GM12865 (cell line): ENCODE measurements at regions not wholly inside any gene's neighbourhood (a gene's known extent, or its start where the extent isn't known, plus 50 kb on each side); places are given as distances from the start of the nearest gene placed in this dataset.

Experiments used
- DNase-seq: peaks from one replicate; pipeline ENCODE4 v3.0.0; 2010; ENCODE audit warnings: low read depth
- H3K4me3 ChIP-seq: 2 replicates; pipeline ENCODE4 v1.5.1; 2011; ENCODE audit warnings: mild to moderate bottlenecking, low read depth, low read length, control low read depth
- TF ChIP-seq, protein P1 (sequence below): IDR thresholded peaks from 2 replicates; pipeline ENCODE4 v1.5.1; 2011; ENCODE audit warnings: low read length, control low read depth, low read depth, inconsistent platforms; ENCODE audit not compliant: insufficient read depth; ENCODE audit errors: missing control alignments

DNA sequence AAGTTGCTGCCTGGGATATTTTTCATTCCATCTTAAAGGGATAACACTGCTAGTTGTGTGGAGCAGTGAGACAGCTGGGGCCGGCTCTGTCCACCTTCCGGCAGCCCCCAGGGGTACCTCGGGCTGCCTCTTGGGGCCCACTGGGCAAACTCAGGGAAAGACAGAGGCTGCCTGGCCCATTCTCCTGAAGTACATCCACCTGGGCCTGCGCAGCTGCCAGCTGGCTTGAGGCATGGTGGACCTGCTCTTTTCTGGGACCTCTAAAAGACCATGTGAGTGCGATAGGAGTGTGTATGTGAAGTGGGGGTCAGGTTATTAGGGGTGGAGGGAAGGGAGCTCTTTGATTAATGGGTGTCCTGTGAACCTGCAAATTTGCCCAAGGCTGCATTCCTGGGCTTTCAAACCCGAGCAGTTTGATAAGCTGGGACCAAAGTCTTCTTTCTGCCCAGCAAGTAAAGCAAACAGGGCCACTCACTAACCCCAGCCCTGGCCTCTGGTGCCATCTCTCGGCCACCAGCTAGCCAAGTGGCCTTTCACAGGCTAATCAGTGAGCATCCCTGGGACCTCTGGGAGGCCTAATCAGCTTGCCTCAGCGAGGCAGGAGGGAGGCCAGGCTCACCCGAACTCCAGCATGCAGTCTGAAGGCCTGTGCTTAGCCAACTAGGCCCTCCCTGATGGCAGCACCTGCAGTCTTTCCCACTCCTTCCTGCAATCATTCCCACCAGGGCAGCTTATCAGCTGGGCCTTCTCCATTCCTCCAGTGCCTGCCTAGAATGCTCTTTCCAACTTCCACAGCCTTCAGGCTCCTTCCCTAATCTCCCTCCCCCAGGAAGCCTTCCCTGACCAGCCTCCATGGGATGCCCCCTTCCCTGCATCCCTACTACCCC lies 954.7 kb upstream of the ZNF722 start:
- no peak overlapping the region for H3K4me3 ChIP-seq

GRCh38 chr7:63044721-63045120 lies 953.9 kb upstream of the ZNF722 start:
- DNase-seq, result no peak
- TF ChIP-seq, protein P1, sequence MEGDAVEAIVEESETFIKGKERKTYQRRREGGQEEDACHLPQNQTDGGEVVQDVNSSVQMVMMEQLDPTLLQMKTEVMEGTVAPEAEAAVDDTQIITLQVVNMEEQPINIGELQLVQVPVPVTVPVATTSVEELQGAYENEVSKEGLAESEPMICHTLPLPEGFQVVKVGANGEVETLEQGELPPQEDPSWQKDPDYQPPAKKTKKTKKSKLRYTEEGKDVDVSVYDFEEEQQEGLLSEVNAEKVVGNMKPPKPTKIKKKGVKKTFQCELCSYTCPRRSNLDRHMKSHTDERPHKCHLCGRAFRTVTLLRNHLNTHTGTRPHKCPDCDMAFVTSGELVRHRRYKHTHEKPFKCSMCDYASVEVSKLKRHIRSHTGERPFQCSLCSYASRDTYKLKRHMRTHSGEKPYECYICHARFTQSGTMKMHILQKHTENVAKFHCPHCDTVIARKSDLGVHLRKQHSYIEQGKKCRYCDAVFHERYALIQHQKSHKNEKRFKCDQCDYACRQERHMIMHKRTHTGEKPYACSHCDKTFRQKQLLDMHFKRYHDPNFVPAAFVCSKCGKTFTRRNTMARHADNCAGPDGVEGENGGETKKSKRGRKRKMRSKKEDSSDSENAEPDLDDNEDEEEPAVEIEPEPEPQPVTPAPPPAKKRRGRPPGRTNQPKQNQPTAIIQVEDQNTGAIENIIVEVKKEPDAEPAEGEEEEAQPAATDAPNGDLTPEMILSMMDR, result no peak
- no peak overlapping the region for H3K4me3 ChIP-seq

More for the DNA sequence above, 954.7 kb upstream of the ZNF722 start:
- no peak for DNase-seq
- TF ChIP-seq, protein P1, result no peak

DNA sequence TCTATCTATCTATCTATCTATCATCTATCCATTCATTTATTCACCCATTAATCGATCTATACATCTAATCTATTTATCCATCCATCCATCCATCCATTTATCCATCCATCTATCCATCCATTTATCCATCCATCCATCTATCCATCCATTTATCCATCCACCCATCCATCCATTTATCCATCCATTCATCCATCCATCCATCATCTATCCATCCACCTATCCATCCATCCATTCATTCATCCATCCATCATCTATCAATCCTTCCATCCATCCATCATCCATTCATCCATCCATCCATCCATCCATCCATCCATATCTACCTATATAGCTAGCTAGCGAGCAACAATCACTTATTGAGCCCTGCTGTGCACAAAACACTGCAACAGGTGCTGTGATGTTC lies 953.1 kb upstream of the ZNF722 start:
- H3K4me3 ChIP-seq, result no peak overlapping the region
- TF ChIP-seq, protein P1, result no peak
- DNase-seq, result no peak

GRCh38 chr7:63046612-63047011 lies 952.0 kb upstream of the ZNF722 start:
- TF ChIP-seq, protein P1, result no peak
- no peak overlapping the region for H3K4me3 ChIP-seq
- DNase-seq, result no peak

GRCh38 chr7:63047061-63047460 lies 951.6 kb upstream of the ZNF722 start:
- H3K4me3 ChIP-seq, result no peak overlapping the region
- no peak for DNase-seq
- TF ChIP-seq, protein P1, result no peak

DNA sequence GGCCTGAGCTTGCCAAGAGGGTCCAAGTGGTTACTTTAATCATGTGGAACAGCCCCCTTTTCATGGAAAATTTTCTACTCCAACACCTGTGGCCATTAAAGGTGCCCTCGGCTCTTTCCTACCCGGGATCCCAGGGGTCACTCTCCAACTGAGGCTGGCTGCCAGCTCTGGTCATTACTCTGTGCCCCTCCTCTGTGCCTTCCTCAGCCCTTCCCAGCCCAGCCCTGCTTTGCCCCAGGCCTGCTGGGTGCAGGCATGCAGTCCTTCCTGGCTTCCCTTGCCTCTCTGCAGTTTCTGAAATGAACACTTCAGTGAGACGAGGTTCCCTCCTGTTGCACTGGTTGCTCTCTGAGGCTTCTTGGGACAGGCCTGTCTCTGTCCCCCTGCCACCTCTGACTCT lies 951.1 kb upstream of the ZNF722 start:
- no peak overlapping the region for H3K4me3 ChIP-seq
- DNase-seq, result no peak
- TF ChIP-seq, protein P1, result no peak
